Smooth muscle cell (in vitro differentiated cells): ENCODE measurements at regions not wholly inside any gene's neighbourhood (a gene's known extent, or its start where the extent isn't known, plus 50 kb on each side); places are given as distances from the start of the nearest gene placed in this dataset.

ENCODE experiments used
- DNase-seq: peaks from one replicate; lab custom pipeline; 2025; ENCODE audit not compliant: unreplicated experiment; lab: John Stamatoyannopoulos, UW
- H2AFZ ChIP-seq: fragments of 200-600 bp; sonication (generic); 2 replicates; pipeline ENCODE4 v1.6.0; 2016; ENCODE audit warnings: antibody characterized with exemption, low read depth, mild to moderate bottlenecking
- H3F3A ChIP-seq: fragments of 200-600 bp; sonication (generic); 2 replicates; pipeline ENCODE4 v1.6.0; 2017; ENCODE audit warnings: antibody characterized with exemption, low read depth
- H3K27ac ChIP-seq: fragments of 200-600 bp; sonication (generic); 2 replicates; pipeline ENCODE4 v1.5.1; 2016; ENCODE audit warnings: low read depth, mild to moderate bottlenecking
- H3K27me3 ChIP-seq: fragments of 200-600 bp; sonication (generic); 2 replicates; pipeline ENCODE4 v1.6.1; 2016; ENCODE audit warnings: low read depth, mild to moderate bottlenecking
- H3K36me3 ChIP-seq: fragments of 200-600 bp; sonication (generic); 2 replicates; pipeline ENCODE4 v1.5.1; 2016; ENCODE audit warnings: low read depth
- H3K4me1 ChIP-seq: fragments of 200-600 bp; sonication (generic); 2 replicates; pipeline ENCODE4 v1.5.1; 2016; ENCODE audit warnings: low read depth
- H3K4me2 ChIP-seq: fragments of 200-600 bp; sonication (generic); 2 replicates; pipeline ENCODE4 v1.6.0; 2016; ENCODE audit warnings: mild to moderate bottlenecking
- H3K4me3 ChIP-seq: fragments of 200-600 bp; sonication (generic); 2 replicates; pipeline ENCODE4 v1.5.1; 2016; ENCODE audit warnings: mild to moderate bottlenecking
- H3K79me2 ChIP-seq: fragments of 200-600 bp; sonication (generic); 2 replicates; pipeline ENCODE4 v1.6.0; 2016; ENCODE audit warnings: low read depth, mild to moderate bottlenecking
- H3K9ac ChIP-seq: fragments of 200-600 bp; sonication (generic); 2 replicates; pipeline ENCODE4 v1.6.0; 2016; ENCODE audit warnings: low read depth
- H3K9me3 ChIP-seq: fragments of 200-600 bp; sonication (generic); replicated peaks from 2 replicates; pipeline ENCODE4 v1.5.1; 2016; ENCODE audit warnings: low read depth
- H4K20me1 ChIP-seq: fragments of 200-600 bp; sonication (generic); 2 replicates; pipeline ENCODE4 v1.6.0; 2016; ENCODE audit warnings: low read depth
- CTCF ChIP-seq: fragments of 200-600 bp; sonication (generic); IDR thresholded peaks from 2 replicates; pipeline ENCODE4 v1.5.1; 2017; ENCODE audit warnings: borderline replicate concordance, mild to moderate bottlenecking, antibody characterized with exemption; ENCODE audit not compliant: insufficient read depth, poor library complexity, severe bottlenecking
- WGBS: methylation state at CpG from one replicate; pipeline ENCODE4 v1.1.7; 2016; ENCODE audit warnings: low lambda C conversion rate; 5-methylcytosine and 5-hydroxymethylcytosine counted together

DNA sequence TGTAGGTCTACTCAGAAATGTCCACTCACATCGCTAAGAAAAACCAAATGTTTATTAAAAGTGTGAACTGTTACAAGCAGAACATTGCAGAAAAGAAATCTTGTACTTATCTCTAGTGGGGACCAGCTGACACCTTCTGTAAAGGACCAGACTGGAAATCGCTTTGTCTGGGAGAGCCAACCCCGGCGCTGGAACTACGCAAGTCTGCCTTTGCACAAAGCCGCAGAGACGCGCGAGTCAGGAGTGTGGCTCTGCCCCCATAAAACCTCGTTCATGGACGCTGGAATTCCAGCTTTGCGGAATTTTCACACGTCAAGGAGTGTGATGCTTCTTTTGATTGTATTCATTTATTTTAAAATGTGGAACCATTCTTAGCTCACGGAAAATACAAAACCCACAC lies 141.9 kb upstream of the SALL3 start:
- no peaks in the 10 kb centered on the region for H4K20me1 ChIP-seq
- H3K4me1 ChIP-seq: no peaks in the 10 kb centered on the region
- no peaks in the 10 kb centered on the region for H3K36me3 ChIP-seq
- H3K79me2 ChIP-seq: no peaks in the 10 kb centered on the region
- H3K27ac ChIP-seq: no peak overlapping the region
- no peak overlapping the region for H3K9ac ChIP-seq
- H3K27me3 ChIP-seq: no peaks in the 10 kb centered on the region
- H3F3A ChIP-seq: no peaks in the 10 kb centered on the region
- no peak for DNase-seq
- no peak for TF ChIP-seq CTCF
- H2AFZ ChIP-seq: no peak overlapping the region
- H3K4me3 ChIP-seq: no peak overlapping the region
- H3K9me3 ChIP-seq: no peaks in the 10 kb centered on the region
- WGBS: 85% methylated on average over 14 of the region's 14 CpGs
- no peak overlapping the region for H3K4me2 ChIP-seq

- H3F3A ChIP-seq: no peaks in the 10 kb centered on the region
- no peaks in the 10 kb centered on the region for H4K20me1 ChIP-seq
- H3K27me3 ChIP-seq: no peaks in the 10 kb centered on the region
- no peaks in the 10 kb centered on the region for H3K9me3 ChIP-seq
- WGBS: 79% methylated on average over 7 of the region's 7 CpGs
- H2AFZ ChIP-seq: no peak overlapping the region
- H3K9ac ChIP-seq: no peak overlapping the region
- H3K4me3 ChIP-seq: no peak overlapping the region
- H3K4me2 ChIP-seq: no peak overlapping the region
- H3K36me3 ChIP-seq: no peaks in the 10 kb centered on the region
- H3K4me1 ChIP-seq: no peaks in the 10 kb centered on the region
- H3K79me2 ChIP-seq: no peaks in the 10 kb centered on the region
- no peak overlapping the region for H3K27ac ChIP-seq
- DNase-seq: no peak
- no peak for TF ChIP-seq CTCF
Observed at GRCh38 chr18:78838183-78838582, 141.4 kb upstream of the SALL3 start.

- no peak for DNase-seq
- H4K20me1 ChIP-seq: no peaks in the 10 kb centered on the region
- no peak for TF ChIP-seq CTCF
- no peaks in the 10 kb centered on the region for H3K36me3 ChIP-seq
- H3K9ac ChIP-seq: no peak overlapping the region
- no peak overlapping the region for H3K4me3 ChIP-seq
- H3K4me1 ChIP-seq: no peaks in the 10 kb centered on the region
- H3K9me3 ChIP-seq: no peaks in the 10 kb centered on the region
- no peak overlapping the region for H3K4me2 ChIP-seq
- 86% methylated on average over 5 of the region's 5 CpGs for WGBS
- H3F3A ChIP-seq: no peaks in the 10 kb centered on the region
- H2AFZ ChIP-seq: no peak overlapping the region
- H3K27me3 ChIP-seq: no peaks in the 10 kb centered on the region
- no peaks in the 10 kb centered on the region for H3K79me2 ChIP-seq
- no peak overlapping the region for H3K27ac ChIP-seq
Observed at GRCh38 chr18:78849046-78849445, 130.6 kb upstream of the SALL3 start.

DNA sequence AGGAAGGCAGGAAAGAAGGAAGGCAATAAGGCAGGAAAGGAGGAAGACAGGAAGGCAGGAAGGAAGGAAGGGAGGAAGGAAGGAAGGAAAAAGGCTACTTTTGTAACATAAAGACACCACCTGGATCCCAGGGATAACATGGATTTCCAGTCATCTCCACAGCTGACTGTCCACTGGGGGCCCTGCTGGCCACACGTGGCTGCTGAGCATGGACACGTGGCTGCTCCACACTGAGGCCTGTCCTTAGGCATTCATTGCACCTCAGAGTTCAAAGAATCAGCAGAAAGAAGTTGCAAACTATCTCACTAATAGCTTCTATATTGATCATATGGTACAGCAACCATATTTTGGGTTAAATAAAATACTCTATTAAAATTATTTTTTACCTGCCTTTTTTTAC lies 130.2 kb upstream of the SALL3 start:
- 77% methylated on average over 2 of the region's 2 CpGs for WGBS
- Histone ChIP-seq H3K27me3 (no peaks in the 10 kb centered on the region), H3K4me3 (no peak overlapping the region), H3K4me1 (no peaks in the 10 kb centered on the region), H3K9me3 (no peaks in the 10 kb centered on the region), H3K9ac (no peak overlapping the region), H4K20me1 (no peaks in the 10 kb centered on the region), H3K4me2 (no peak overlapping the region), H3F3A (no peaks in the 10 kb centered on the region), H3K79me2 (no peaks in the 10 kb centered on the region), H2AFZ (no peak overlapping the region), H3K36me3 (no peaks in the 10 kb centered on the region), H3K27ac (no peak overlapping the region)
- DNase-seq: no peak
- TF ChIP-seq CTCF: no peak
